ENCODE measurements at regions not wholly inside any gene's neighbourhood (a gene's known extent, or its start where the extent isn't known, plus 50 kb on each side); places are given as distances from the start of the nearest gene placed in this dataset.
"Not testable (repeated sequence)": the region's sequence is repeated elsewhere in the genome, so short reads cannot be mapped to it uniquely, and the experiment has no call there.

DNA sequence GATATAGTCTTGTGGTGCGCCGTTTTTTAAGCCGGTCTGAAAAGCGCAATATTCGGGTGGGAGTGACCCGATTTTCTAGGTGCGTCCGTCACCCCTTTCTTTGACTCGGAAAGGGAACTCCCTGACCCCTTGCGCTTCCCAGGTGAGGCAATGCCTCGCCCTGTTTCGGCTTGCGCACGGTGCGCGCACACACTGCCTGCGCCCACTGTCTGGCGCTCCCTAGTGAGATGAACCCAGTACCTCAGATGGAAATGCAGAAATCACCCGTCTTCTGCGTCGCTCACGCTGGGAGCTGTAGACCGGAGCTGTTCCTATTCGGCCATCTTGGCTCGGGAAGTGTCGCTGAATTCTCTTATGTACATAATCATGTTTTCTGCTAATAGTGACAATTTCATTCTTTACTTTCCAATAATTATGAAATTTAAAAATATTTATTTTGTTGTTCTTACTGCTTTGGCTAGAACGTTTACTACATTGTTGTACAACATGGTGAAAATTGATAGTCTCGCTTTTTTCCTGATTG lies 61.2 kb upstream of the MINDY3 start:
- H3K4me3 ChIP-seq (ENCODE audit: low read length); DNase-seq (ENCODE audit: low read depth, low spot score): not testable (repeated sequence)

DNA sequence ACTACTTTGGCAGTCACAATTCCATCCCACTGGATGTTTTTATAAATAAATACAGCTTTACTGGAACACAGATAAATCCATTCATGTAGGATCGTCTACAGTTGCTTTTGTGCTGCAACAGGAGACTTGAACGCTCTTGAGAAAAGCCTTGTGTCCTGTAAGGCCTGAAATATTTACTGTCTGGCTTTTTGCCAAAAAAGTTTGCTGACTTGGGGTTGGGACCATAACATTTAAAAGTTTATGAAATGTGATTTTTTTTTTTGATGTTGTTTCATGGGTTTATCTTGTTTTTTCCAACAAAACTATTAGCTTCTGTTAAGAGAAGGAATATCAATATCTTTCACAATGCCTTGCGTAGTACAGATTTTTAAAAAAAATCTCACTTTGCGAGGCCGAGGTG lies 71.1 kb upstream of the MINDY3 start:
- H3K4me3 ChIP-seq (ENCODE audit: low read length), result no peak overlapping the region
- no peak for DNase-seq (ENCODE audit: low read depth, low spot score)

DNA sequence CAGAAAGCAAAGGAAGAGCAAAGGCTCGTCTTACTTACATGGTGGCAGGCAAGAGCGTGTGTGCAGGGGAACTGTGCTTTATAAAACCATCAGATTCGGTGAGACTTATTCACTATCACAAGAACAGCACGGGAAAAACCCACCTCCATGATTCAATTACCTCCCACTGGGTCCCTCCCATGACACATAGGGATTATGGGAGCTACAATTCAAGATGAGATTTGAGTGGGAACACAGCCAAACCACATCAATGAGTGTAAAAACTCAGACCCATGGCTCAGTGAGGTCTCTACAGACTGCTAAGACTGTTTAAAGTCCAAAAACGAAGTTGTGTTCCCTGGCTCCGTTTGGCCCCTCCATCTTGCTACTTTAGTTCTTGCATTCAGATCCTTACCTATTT lies 79.2 kb upstream of the MINDY3 start:
- H3K4me3 ChIP-seq (ENCODE audit: low read length); DNase-seq (ENCODE audit: low read depth, low spot score): not testable (repeated sequence)

DNA sequence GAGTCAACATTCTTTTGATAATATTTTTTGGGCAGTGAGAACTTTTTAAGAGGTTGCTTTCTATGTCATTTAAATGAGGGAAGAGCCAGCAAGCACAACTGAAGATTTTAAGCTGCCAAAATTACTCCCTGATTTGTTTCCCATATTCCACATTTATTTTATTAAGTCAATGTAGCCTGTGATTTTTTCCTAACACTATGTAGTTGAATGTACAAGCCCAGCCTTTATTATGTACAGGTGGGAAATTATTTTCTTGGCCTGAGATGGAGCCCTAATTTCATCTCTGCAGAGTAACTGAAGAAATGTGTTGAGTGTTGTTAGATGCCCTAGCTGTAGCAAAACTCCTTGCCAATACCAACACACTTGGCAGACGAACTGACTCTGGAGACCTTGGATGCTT lies 83.1 kb upstream of the MINDY3 start:
- H3K4me3 ChIP-seq (ENCODE audit: low read length), result no peak overlapping the region
- no peak for DNase-seq (ENCODE audit: low read depth, low spot score)

DNA sequence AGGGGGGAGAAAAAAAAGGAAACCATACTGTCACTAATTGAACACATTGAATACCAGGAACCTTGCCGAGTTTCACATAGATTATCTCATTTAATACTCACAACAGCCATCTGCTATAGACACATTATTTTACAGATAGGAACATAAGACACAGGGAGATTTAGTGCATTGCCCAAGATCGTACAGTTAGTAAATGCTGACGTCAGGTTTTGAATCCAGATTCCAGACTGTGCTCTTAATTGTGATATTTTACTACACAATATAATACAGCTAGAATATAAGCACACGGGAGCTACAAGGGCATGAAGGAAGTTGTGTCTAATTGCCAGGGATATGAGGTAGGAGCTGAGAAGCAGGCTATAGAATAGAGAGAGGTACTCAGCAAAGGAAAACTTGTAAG lies 93.9 kb upstream of the MINDY3 start:
- H3K4me3 ChIP-seq (ENCODE audit: low read length), result no peak overlapping the region
- no peak for DNase-seq (ENCODE audit: low read depth, low spot score)

DNA sequence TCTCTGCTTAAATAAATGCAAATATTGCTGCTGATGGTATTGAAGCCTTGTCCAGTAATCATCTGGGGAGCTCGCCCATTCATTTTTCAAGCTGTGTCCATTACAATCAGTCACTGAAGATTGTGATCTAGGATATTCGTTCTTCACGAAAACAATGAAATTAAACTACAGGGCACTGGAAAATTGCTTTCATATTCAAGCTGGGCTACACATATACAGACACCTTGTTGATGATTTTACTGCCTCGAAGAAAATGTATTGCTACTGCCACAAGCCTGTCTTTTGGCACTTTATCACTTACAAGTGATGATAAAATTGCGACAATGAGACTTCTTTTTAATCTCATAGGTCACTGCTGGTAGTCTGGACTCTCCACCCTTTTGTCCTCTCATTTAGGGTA lies 100.0 kb upstream of the MINDY3 start:
- no peak for DNase-seq (ENCODE audit: low read depth, low spot score)
- no peak overlapping the region for H3K4me3 ChIP-seq (ENCODE audit: low read length)

DNA sequence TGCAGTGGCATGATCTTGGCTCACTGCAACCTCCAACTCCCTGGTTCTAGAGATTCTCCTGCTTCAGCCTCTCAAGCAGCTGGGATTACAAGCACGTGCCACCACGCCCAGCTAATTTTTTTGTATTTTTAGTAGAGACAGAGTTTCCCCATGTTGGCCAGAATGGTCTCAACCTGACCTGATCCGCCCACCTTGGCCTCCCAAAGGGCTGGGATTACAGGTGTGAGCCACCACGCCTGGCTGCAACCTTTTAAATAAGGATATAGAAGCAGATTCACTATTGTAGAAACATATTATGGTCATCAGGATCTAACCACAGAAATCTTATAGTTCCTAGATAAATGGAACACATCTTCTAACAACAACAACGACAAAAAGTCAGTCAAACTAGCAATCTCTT lies 112.4 kb upstream of the MINDY3 start:
- not testable (repeated sequence) for DNase-seq (ENCODE audit: low read depth, low spot score); H3K4me3 ChIP-seq (ENCODE audit: low read length)

DNA sequence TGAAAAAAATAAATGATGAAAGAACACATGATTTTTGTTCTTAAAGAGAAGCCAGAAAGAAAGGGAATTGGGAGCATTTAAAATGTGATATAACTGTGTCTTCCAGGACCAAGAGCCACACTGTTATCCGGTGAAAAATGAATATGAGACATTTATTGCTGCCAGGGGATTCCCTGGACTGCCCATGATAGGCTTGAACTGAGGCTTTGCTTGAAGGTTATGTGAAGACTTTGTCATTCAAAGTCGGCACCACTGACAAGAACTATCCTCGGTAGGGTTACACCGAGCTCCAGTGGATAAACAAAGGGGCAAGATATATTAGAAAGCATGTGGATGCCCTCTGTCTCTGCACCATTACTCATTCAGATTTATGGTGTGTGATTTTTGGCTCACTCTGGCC lies 125.4 kb upstream of the MINDY3 start:
- DNase-seq (ENCODE audit: low read depth, low spot score), result no peak
- no peak overlapping the region for H3K4me3 ChIP-seq (ENCODE audit: low read length)

DNA sequence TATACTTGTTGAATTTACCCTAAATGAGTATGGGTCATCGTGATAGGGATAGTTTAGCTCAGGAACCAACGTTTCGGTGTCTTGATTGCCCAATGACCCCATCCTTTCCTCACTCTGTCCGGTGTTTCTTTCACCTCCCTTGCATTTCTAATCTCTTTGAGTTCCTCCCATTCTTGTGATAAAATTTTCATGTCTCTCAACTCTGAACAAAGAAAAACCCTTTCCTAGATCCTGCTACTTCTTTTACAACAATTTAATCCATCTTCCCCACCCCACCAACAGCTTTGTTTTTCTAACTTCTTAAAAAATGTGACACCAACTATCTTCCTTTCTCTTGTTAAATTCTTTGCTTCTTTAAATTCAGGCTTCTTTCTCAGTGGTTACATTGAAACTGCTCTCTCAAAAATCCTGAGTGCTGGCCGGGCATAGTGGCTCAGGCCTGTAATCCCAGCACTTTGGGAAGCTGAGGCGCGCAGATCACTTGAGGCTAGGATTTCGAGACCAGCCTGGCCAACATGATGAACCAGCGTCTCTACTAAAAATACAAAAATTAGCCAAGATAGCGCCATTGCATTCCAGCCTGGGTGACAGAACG lies 130.3 kb upstream of the MINDY3 start:
- no peak overlapping the region for H3K4me3 ChIP-seq (ENCODE audit: low read length)
- no peak for DNase-seq (ENCODE audit: low read depth, low spot score)

DNA sequence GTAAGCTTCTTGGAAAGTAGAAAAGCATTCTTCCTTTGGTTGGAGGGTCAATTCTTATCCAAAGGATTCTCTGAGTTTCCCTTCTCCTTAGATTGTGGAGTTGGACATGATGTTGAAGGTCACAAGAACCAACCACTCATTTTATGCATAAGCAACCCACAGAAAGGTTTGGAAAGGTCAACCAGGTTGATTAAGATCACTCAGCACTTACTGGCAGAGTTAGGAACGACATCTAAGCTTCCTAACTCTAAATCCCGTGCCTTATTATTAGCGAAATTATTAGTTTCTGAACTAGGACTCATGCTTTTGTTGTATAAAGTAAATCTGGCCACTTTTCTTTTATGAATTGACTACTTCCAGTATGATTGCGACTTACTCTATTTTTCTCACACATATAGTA lies 137.0 kb upstream of the MINDY3 start:
- DNase-seq (ENCODE audit: low read depth, low spot score), result no peak
- no peak overlapping the region for H3K4me3 ChIP-seq (ENCODE audit: low read length)

DNA sequence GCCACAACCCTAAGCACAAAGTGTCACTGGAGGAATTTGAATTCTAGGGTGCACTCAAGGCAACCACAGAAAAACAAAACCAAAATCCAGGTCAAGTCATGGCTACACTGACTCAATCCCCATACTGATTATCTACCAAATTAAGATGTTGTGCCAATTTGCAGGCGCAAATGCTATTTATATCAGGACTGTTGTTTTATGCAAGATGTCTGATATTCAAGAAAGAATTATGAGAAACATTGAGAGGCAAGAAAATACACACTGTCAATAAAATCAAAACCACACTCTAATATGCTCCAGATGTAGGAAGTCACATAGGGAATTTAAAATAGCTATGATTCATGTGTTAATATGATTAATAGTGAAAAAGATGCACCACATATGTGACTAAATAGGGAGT lies 141.3 kb upstream of the MINDY3 start:
- no peak for DNase-seq (ENCODE audit: low read depth, low spot score)
- H3K4me3 ChIP-seq (ENCODE audit: low read length), result no peak overlapping the region

DNA sequence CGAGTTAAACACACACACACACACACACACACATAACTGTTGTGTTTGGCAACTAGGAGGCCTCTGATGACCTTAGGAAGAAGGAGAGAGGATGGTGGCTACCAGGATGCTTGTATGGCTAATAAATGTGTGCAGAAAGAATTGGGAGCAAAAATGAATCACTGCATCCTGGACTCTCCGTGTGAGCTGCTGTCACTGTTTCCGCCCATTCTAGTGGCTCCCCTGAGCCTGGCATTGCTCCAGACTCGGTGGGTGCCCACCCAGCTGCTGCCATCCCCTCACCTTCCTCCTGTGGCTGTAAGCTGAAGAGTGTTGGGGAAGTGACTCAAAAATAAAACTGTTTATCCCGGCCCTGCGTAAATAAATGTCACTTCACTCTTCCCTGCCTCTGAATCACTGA lies 149.5 kb upstream of the MINDY3 start:
- H3K4me3 ChIP-seq (ENCODE audit: low read length), result no peak overlapping the region
- no peak for DNase-seq (ENCODE audit: low read depth, low spot score)

DNA sequence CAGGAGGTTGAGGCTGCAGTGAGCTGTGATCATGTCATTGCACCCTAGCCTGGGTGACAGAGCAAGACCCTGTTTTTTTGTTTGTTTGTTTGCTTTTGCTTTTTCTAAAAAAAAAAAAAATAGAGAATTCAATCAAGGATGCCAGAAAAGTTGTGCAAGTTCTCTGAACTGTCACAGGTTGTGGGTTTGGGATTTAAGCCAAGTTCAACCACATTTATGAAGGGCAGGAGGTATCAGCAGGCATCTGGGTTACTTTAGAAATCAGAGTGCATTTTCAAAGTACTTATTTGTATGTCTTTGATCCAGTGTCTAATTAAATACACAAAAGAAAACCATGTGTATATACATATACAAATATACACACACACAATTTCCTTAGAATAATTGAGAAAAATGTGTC lies 151.2 kb upstream of the MINDY3 start:
- DNase-seq (ENCODE audit: low read depth, low spot score), result peak; percentile 59
- H3K4me3 ChIP-seq (ENCODE audit: low read length), result no peak overlapping the region

DNA sequence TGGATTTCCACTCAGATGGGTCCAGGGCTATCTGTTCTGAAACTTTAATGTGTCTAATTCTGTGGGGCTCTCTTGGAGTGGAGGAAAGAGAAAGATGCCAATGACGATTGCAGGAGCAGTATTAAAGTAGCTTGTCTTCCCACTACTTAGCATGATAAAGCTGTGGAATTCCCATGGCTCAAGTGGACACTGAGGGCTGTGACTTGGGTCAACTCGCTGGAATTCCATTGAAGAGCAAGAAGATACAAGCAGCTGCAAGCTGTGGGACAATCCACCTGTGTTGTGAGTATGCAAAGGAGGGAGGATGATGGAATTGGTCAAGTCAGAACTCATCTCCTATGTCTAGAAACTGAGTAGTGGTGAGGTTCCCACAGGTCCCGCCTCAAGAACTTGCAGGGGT lies 154.2 kb upstream of the MINDY3 start:
- no peak for DNase-seq (ENCODE audit: low read depth, low spot score)
- H3K4me3 ChIP-seq (ENCODE audit: low read length), result no peak overlapping the region

DNA sequence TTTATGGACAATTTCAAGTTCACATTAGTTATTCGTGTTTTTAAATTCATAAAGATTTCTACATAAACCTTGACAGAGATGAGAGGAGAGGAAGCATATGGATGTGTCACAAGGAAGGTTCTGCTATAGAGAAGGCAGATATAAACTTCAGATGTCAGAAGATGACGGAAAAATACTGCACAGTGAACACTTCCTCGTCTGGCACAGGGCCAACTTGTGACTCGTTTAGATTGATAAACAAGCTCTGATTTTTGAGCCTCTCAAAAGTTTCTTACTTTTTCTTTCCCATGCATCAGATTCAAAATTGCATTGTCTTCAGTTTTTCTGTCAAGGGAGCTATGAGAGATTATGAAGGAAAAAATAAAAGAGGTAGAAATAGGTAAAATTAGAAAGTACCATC lies 156.4 kb upstream of the MINDY3 start:
- no peak for DNase-seq (ENCODE audit: low read depth, low spot score)

DNA sequence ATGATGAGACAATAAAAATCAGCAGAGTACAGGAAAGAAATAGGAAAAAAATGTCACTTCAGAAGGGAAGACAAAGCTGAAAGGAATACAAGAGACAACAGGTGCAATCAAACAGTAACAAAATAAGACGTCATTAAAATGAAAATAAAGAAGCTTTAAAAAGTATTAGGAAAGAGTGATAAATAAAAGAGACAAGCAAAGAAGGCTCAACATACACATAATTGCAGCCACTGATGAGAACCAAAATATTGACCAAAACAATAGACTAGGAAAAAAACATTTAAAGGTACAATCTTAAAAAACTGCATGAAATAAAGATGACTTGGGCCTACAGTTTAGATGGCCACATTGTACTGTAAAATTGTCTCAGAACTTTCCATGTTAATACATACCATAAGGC lies 160.5 kb upstream of the MINDY3 start:
- DNase-seq (ENCODE audit: low read depth, low spot score), result no peak
- H3K4me3 ChIP-seq (ENCODE audit: low read length), result no peak overlapping the region

More for the DNA sequence above, 156.4 kb upstream of the MINDY3 start:
- no peak overlapping the region for H3K4me3 ChIP-seq (ENCODE audit: low read length)

DNA sequence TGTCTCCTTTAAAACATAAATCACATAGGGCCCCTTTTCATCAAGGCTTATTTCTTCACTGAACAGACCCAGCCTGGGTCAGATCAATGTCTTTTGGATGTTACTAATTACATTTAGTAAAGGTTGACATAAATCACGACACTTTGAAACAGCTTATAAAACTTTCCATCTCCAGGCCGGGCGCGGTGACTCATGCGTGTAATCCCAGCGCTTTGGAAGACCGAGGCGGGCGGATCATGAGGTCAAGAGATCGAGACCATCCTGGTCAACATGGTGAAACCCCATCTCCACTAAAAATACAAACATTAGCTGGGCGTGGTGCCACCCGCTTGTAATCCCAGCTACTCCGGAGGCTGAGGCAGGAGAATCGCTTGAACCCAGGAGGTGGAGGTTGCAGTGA lies 166.5 kb upstream of the MINDY3 start:
- not testable (repeated sequence) for H3K4me3 ChIP-seq (ENCODE audit: low read length); DNase-seq (ENCODE audit: low read depth, low spot score)

DNA sequence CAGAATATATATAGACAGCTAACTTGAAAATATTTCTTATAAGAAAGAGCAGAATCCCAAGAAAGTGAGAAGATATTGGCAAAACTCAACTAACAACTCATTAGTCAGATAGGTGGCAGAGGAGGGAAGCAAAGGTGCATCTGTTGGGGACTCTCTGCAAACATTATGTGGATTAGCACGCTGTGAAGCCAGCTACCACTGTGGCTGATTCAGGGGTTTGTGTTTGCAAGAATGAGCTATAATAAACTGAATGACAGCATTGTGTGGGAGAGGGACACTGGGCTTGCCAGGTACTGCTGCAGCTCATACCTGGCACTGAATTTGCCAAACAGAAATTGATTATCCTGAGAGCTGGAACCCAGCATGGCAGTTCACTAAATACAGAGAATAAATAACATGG lies 170.3 kb upstream of the MINDY3 start:
- DNase-seq (ENCODE audit: low read depth, low spot score), result no peak
- H3K4me3 ChIP-seq (ENCODE audit: low read length), result no peak overlapping the region

DNA sequence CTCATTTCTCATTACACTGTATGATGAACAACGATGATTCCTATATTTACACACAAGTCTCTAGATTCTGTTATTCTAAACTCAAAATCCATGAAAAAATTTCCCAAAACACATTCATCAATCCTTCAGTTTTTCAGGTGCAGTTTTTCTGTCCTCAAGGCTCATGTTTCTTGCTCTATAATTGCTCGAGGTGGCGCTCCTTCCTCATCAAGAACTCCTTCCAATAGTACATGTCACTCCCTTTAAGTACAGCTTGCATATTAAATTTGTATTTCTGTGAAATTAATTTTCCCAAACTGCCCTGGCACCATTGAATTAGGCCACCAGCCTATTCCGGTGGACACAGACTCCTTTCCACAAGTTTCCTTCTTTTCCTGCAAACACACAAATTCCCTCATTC lies 188.7 kb upstream of the MINDY3 start:
- DNase-seq (ENCODE audit: low read depth, low spot score), result no peak
- no peak overlapping the region for H3K4me3 ChIP-seq (ENCODE audit: low read length)

DNA sequence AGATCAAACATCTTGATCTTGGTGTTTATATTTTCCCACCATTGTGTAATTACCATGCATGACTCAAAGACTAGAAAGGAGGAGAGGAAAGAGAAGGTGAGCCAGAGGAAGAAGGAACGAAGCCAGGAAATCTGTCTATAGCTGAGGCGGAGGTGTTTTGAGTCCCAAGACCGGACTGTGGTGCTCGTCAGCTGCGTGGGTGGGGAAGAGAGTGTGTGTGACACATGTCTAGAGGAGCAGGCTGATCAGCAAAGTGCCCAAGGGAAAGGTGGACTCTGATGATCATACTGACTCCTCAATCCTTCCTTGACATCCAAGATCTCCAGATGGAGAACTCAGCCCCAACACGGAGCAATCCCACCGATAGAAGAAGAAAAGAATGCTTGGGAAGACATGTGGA lies 189.5 kb upstream of the MINDY3 start:
- no peak overlapping the region for H3K4me3 ChIP-seq (ENCODE audit: low read length)
- DNase-seq (ENCODE audit: low read depth, low spot score), result no peak

DNA sequence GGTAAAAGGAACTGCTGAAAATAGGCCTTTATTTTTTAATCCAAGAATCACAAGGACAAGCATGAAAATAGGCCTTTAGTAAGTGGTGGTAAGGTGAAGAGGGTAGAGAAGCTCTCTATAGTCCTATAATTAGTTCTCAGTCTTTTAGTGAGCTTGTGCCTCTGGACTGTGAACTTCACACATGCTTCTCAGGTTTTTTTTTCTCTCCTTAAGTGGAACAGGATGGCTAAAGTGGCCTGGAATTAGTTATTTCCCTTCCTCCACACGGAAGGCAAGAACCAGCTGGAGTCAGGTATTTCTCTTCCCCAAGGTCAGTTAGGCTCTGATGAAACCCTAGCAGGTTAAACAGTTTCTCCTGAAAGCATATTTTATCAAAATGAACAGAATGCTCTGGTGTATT lies 203.0 kb upstream of the MINDY3 start:
- no peak for DNase-seq (ENCODE audit: low read depth, low spot score)
- H3K4me3 ChIP-seq (ENCODE audit: low read length), result no peak overlapping the region

DNA sequence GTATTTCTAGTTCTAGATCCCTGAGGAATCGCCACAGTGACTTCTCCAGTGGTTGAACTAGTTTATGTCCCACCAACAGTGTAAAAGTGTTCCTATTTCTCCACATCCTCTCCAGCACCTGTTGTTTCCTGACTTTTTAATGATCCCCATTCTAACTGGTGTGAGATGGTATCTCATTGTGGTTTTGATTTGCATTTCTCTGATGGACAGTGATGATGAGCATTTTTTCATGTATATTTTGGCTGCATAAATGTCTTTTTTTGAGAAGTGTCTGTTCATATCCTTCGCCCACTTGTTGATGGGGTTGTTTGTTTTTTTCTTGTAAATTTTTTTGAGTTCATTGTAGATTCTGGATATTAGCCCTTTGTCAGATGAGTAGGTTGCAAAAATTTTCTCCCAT lies 223.2 kb upstream of the MINDY3 start:
- H3K4me3 ChIP-seq (ENCODE audit: low read length); DNase-seq (ENCODE audit: low read depth, low spot score): not testable (repeated sequence)

Measured in Jurkat, Clone E6-1 (cell line).